ENCODE measurements at regions not wholly inside any gene's neighbourhood (a gene's known extent, or its start where the extent isn't known, plus 50 kb on each side); places are given as distances from the start of the nearest gene placed in this dataset.

- H3K4me3 ChIP-seq (ENCODE audit: low read depth, low read length): no peak overlapping the region
- TF ChIP-seq, protein P1, sequence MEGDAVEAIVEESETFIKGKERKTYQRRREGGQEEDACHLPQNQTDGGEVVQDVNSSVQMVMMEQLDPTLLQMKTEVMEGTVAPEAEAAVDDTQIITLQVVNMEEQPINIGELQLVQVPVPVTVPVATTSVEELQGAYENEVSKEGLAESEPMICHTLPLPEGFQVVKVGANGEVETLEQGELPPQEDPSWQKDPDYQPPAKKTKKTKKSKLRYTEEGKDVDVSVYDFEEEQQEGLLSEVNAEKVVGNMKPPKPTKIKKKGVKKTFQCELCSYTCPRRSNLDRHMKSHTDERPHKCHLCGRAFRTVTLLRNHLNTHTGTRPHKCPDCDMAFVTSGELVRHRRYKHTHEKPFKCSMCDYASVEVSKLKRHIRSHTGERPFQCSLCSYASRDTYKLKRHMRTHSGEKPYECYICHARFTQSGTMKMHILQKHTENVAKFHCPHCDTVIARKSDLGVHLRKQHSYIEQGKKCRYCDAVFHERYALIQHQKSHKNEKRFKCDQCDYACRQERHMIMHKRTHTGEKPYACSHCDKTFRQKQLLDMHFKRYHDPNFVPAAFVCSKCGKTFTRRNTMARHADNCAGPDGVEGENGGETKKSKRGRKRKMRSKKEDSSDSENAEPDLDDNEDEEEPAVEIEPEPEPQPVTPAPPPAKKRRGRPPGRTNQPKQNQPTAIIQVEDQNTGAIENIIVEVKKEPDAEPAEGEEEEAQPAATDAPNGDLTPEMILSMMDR (IDR thresholded peaks at IDR 0.05; ENCODE audit: borderline replicate concordance, insufficient read depth, low read depth, low read length): no peak
Observed at GRCh38 chr1:90386899-90387720, 330.0 kb downstream of the BARHL2 start.

- TF ChIP-seq, protein P1 (IDR thresholded peaks at IDR 0.05; ENCODE audit: borderline replicate concordance, insufficient read depth, low read depth, low read length): no peak
- H3K4me3 ChIP-seq (ENCODE audit: low read depth, low read length): no peak overlapping the region
Observed at GRCh38 chr1:90384193-90384592, 332.9 kb downstream of the BARHL2 start.

- TF ChIP-seq, protein P1 (IDR thresholded peaks at IDR 0.05; ENCODE audit: borderline replicate concordance, insufficient read depth, low read depth, low read length): no peak
- no peak overlapping the region for H3K4me3 ChIP-seq (ENCODE audit: low read depth, low read length)
Observed at GRCh38 chr1:90382161-90382560, 334.9 kb downstream of the BARHL2 start.

- TF ChIP-seq, protein P1 (IDR thresholded peaks at IDR 0.05; ENCODE audit: borderline replicate concordance, insufficient read depth, low read depth, low read length): no peak
- H3K4me3 ChIP-seq (ENCODE audit: low read depth, low read length): no peak overlapping the region
Observed at GRCh38 chr1:90381598-90381997, 335.5 kb downstream of the BARHL2 start.

GRCh38 chr1:90371448-90371813 is 345.7 kb downstream of the BARHL2 start:
- TF ChIP-seq, protein P1 (IDR thresholded peaks at IDR 0.05; ENCODE audit: borderline replicate concordance, insufficient read depth, low read depth, low read length): no peak
- no peak overlapping the region for H3K4me3 ChIP-seq (ENCODE audit: low read depth, low read length)

DNA sequence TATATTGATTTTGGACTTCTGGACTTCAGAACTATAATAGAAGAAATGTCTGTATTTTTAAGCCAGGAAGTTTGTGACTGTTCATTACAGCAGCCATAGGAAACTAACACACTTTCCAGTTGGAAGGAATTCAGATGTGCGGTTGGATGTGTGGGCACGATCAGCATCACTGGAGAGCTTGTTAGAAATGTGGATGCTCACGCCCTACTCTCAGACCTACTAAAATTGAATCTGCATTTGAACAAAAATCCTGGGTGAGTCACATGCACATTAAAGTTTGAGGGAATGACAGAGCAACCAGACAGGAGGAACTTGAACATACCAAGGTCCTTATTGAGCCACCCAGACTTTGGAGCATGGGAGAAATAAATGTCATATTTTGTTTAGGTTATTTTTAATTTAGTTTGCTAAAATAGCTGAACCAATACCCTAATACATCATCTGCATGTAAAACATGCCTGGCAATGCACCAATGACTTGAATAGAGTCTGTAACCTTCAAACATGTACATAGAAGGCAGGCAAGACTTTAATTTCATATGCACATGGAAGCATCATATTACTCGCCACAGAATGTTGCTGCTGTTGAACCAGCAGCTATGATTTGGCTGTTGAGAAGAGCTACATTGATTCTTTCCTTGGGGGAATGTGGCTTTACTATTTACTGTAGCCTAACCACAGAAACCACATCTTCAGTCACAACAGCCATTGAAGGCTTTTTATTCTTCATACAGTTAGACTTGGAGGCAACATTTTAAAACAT is 346.2 kb downstream of the BARHL2 start:
- H3K4me3 ChIP-seq (ENCODE audit: low read depth, low read length): no peak overlapping the region
- TF ChIP-seq, protein P1 (IDR thresholded peaks at IDR 0.05; ENCODE audit: borderline replicate concordance, insufficient read depth, low read depth, low read length): no peak
